ENCODE measurements at regions not wholly inside any gene's neighbourhood (a gene's known extent, or its start where the extent isn't known, plus 50 kb on each side); places are given as distances from the start of the nearest gene placed in this dataset.

GRCh38 chr2:104616856-104617255 lies 237.1 kb upstream of the POU3F3 start:
- no peak for DNase-seq (ENCODE audit: low read depth in 3 of 3)

DNA sequence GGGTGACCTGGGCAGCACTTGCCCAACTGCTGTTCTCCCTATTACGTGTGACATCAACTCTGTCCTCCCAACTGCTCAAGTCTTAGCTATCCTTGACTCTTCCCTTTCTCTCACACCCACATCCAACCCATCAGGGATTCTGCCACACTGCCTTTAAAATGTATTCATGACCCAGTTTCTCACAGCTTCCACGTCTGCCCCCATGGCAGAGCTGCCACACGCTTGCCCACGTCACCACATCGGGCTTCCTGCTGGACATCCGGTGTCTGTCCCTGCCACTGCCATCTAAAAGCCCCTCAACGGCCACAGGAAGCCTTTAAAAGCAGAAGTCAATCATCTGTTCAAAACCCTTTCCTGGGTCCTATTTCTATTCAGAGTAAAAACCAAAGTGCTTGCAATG lies 233.1 kb upstream of the POU3F3 start:
- DNase-seq (ENCODE audit: low read depth in 3 of 3) = no peak

DNA sequence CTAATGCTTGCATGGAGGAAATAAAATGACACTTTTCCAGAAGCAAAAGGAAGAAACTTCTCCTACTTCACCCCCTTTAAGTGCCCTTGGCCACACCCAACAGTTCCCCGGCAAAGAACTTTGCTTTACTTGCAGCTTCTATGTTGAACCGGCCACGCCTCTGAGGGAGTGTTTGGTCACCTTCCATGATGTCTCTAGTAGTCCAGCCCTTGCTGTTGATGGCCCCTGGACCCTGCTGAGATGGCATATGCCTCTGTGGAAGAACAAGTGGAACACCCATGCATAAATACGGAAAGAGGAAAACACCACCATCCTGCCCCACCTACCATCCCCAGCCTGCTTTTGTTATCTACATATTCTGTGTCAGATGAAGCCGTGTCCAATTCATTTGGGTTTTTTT lies 218.3 kb upstream of the POU3F3 start:
- no peak for DNase-seq (ENCODE audit: low read depth in 3 of 3)

DNA sequence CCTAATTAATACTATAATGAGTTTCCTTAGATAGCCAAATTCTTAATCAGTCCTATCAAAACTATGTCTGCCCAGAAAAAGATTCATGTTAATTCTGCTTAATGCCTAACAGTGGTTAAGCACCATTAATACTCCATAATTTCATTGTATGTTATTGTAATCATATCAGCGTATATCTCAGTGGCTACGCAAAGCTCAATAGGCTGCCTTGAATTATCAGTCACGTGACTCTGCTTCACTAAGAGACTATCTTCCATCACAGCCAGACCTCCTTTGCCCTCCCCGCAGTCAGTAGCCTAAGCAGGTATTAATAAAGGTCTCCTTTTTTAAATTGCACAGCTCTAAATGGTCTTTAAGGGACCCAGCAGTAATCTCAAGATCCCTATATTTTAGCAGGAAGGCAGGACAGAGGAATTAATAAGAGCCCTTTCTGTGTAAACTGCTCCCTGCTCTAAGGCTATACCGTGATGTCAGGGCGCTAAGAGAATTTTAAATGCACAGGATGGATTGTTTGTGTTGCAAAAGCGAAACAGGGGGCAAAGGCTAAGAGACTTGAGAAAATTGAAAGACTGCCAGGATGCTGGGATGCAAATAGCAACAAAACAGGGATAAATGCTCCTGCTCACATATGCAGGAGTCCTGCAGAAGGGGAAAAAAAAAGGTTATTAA lies 215.6 kb upstream of the POU3F3 start:
- no peak for DNase-seq (ENCODE audit: low read depth in 3 of 3)

- DNase-seq (ENCODE audit: low read depth in 3 of 3) = no peak
Observed at GRCh38 chr2:104638859-104639202, 215.1 kb upstream of the POU3F3 start.

DNA sequence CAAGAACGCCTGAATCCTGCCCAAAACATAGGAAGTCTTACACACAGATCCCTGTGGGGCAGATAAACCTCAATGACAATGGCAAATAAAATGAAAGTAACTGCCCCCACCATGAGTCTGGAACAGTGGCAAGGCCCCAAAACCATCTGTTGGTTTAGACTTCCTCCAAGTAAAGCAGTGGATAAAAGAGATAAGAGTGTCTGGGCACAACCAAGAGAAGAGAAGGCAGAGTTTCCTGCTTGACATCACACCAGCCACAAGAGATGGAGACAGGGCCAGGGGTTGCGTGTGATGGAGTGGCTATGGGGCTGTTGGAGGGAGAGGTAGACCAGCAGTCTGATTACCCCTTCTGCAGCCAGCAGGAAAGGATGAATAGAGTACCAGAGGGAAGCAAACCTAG lies 212.1 kb upstream of the POU3F3 start:
- no peak for DNase-seq (ENCODE audit: low read depth in 3 of 3)

DNA sequence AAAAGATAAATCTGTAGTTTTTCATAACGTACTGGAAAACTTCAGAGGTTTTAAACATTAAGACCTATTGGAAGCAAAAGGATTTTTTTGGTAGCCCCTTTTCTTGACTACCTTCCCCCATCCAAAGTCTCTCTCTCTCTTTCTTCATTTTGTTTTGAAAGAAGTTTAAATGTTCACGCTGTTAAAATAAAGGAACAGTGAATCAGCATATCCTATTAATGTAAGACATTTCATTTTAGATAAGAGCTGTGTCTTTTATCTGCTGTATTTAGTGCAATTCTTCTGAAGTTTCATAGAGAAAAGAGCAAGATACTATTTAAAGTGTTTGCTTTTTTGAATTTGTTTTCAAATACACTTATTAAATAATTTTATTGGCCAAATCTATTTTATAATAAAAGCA lies 205.5 kb upstream of the POU3F3 start:
- no peak for DNase-seq (ENCODE audit: low read depth in 3 of 3)

DNA sequence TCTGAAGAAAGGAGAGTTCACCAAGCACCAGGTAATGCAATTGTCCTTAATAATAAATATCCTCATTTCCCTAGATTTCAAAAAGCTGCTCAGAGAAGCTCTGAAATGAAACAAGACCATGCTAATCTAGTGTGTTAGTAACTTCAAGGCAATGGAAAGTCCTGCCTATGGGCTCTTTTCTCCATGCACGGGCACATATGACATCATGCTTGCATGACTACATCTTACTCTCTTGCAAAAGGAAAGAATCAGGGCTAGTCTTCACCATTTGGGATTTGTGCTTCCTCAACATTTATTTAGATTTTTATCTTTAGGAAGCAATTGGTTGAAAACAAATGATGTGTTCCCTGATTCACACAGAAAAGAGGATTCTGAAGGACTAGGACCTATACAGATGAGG lies 204.0 kb upstream of the POU3F3 start:
- DNase-seq (ENCODE audit: low read depth in 3 of 3) = no peak

DNA sequence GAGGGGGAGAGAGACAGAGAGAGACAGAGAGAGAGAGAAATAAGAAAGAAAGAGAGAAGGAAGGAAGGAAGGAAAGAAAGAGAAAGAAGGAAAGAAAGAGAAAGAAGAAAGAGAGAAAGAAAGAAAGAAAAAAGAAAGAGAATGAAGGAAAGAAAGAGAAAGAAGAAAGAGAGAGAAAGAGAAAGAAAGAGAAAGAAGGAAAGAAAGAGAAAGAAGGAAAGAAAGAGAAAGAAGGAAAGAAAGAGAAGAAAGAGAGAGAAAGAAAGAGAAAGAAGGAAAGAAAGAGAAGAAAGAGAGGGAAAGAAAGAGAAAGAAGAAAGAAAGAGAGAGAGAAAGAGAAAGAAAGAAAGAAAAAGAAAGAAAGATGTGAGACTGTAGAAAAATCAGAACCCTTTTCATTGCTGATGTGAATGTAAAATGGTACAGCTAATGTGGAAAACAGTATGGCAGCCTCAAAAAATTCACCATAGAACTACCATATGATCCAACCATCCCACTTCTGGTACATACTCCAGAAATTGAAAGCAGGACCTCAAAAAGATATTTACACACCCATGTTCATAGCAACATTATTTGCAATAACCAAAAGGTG lies 203.4 kb upstream of the POU3F3 start:
- DNase-seq (ENCODE audit: low read depth in 3 of 3) = no peak

DNA sequence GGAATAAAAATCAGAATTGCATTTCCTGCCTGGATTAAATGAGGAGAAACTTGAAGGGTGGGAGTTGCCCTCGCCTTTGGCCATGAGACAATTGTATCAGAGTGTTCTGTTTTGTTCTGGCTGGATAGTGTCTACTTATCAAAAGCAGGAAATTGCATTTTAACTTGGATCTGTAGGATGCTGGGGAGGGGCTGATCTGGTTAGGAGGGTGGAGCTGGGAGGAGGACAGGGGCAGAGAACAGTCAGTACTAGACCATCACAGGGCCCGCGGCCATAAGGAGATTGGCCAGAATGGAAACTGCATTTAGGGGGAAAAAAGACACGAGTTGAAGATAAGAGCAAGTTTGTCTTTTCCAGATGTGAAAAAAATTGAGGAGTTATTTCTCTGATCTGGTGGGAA lies 199.1 kb upstream of the POU3F3 start:
- DNase-seq (ENCODE audit: low read depth in 3 of 3) = no peak

GRCh38 chr2:104656571-104657163 lies 197.2 kb upstream of the POU3F3 start:
- DNase-seq (ENCODE audit: low read depth in 3 of 3) = no peak

DNA sequence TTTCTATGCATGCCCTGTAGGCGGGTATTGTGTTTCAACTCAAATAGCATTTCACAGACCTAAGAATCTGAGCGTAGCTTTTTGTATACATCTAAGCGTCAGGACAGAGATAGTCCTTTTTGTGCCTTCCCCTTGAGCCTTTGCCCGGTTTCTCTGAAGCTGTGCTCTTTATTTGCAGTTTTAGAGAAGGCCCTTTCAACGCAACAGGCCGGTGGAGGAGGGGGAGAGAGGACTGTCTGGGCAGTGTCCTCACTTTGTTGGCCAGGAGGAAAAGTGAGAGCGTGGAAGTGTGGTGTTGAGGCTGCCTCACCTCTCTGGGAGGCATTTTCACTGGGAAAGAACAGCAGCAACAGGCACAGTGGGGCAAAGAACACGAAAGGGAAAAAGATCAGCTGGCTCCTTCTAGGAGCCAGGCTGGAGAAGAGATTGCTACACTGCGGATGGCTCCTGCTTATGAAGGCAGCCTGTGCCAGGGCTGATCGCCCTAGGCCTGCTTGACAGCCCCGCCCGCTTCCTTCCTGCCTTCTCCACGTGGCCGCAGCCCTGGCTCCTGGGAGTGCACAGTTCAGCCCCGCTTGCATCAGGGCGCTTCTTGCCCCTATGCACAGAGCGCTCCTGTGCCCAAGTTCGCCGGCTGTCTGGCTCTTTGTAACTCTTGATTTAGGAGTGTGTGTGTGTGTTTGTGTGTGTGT lies 195.6 kb upstream of the POU3F3 start:
- DNase-seq (ENCODE audit: low read depth in 3 of 3) = no peak

- DNase-seq (ENCODE audit: low read depth in 3 of 3) = no peak
Observed at GRCh38 chr2:104658904-104659591, 194.9 kb upstream of the POU3F3 start.

- no peak for DNase-seq (ENCODE audit: low read depth in 3 of 3)
Observed at GRCh38 chr2:104660991-104661390, 192.9 kb upstream of the POU3F3 start.

DNA sequence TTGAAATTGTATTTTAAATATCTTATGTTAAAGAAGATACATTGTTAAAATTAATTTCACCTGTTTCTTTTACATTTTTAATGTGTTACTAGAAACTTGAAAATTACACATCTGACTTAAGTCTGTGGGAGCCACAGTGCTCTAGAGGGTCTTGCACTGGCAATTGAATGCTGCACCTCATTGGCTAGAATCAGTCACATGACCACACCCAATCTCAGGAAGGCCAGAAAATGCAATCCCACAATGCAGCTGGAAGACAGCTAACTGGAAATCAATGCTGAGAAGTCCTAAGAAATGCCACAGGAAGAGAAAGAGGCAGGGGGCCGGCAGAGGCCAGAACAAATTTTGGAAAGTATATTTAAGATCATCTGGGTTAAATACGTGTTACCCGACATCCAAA lies 189.2 kb upstream of the POU3F3 start:
- no peak for DNase-seq (ENCODE audit: low read depth in 3 of 3)

DNA sequence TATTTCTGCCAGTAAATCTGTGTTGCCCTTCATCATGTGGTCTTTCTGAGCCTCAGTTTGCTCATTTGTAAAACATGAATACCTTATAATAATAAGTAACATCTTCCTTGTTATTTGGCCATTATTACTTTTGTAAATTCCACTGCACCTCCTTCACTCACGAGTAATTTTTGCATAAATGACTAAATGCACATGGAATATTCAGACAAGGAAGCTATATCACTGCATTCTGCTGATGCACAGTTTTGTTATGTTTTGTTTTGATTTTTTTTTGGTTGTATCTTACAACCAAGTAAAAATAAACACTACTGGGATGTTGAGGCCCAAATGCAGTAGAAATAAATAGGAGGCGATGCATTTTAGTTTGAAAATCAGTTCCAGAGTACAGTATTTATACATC lies 185.3 kb upstream of the POU3F3 start:
- DNase-seq (ENCODE audit: low read depth in 3 of 3) = no peak

- DNase-seq (ENCODE audit: low read depth in 3 of 3) = no peak
Observed at GRCh38 chr2:104673225-104673624, 180.7 kb upstream of the POU3F3 start.

GRCh38 chr2:104678181-104678580 lies 175.7 kb upstream of the POU3F3 start:
- DNase-seq (ENCODE audit: low read depth in 3 of 3) = no peak

DNA sequence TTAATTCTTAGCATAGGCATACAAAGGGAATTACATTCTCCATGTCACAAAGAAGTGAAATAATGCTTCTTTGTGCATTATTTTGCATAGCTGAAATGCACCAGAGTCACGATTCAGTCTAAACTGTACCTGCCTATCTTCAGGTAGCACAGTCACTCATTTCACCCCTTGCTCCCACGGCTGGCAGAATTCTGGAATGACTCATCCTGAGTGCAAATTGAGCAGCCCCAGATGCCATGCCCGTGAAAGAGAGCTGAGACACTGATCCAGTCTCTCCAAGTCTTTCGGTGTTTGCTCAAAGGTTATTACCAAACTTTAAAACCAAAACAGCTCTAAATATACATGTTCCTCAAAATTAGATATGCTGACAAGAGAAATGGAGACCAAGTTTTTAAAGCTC lies 168.3 kb upstream of the POU3F3 start:
- no peak for DNase-seq (ENCODE audit: low read depth in 3 of 3)

- no peak for DNase-seq (ENCODE audit: low read depth in 3 of 3)
Observed at GRCh38 chr2:104687147-104687546, 166.8 kb upstream of the POU3F3 start.

DNA sequence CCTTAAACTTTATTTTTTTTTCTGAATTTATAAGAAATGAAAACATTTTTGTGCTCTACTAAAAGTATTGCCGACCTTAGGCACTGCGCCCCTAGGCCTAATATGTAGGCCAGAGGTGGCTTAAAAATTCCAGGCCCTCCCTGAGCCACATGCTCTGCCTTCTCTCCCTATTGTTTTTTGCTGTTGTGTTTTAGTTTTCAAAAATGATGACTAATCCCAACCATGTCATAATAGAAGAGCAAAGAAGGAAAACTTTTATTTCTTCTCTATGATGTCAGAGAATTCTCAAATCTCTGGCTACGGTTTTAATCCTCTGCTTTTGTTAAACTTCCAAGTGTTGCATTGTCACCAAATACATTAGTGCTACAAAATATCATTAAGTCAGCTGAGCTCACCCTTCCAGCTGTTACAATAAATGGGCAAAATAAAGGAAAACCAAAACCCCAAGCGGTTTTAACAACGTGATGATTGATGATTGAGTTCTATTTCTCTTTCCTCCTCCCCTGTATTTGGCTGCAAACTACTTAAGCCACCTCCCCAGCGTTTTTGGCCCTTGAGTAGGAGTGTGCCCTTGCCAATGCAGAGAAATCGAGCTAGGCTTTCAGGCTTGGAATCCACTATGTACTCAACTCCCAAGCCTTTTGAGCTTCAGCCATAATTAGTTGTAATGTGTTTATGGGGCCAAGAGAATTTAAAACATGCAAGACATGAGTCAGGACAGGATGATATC lies 163.5 kb upstream of the POU3F3 start:
- no peak for DNase-seq (ENCODE audit: low read depth in 3 of 3)

GRCh38 chr2:104698276-104698675 lies 155.6 kb upstream of the POU3F3 start:
- DNase-seq (ENCODE audit: low read depth in 3 of 3) = no peak
